Tibial nerve (tissue), 4 donors: ENCODE measurements at regions not wholly inside any gene's neighbourhood (a gene's known extent, or its start where the extent isn't known, plus 50 kb on each side); places are given as distances from the start of the nearest gene placed in this dataset.

Source experiments
- DNase-seq, 2 donors: peaks; one replicate each; pipeline ENCODE4 v3.0.0-alpha.2; 2019; ENCODE audit warnings: low spot score in 2 of 2
- H3K27ac ChIP-seq, 4 donors: fragments of 200-600 bp; sonication (generic) in 3 of 4; one replicate each; pipeline ENCODE4 v1.5.1; 2017 to 2019; ENCODE audit warnings: mild to moderate bottlenecking in 1 of 4
- H3K27me3 ChIP-seq, 2 donors: fragments of 200-600 bp; sonication (generic) in 1 of 2; one replicate each; pipeline versions ENCODE4 v1.5.1 to v1.6.0; 2017 to 2019
- H3K36me3 ChIP-seq, 3 donors: fragments of 200-600 bp; sonication (generic); one replicate each; pipeline ENCODE4 v1.5.1; 2018 to 2019
- H3K4me1 ChIP-seq, 4 donors: fragments of 200-600 bp; sonication (generic) in 3 of 4; one replicate each; pipeline ENCODE4 v1.5.1; 2017 to 2019
- H3K4me3 ChIP-seq, 4 donors: fragments of 200-600 bp; sonication (generic) in 3 of 4; one replicate each; pipeline ENCODE4 v1.5.1; 2017 to 2019; ENCODE audit warnings: mild to moderate bottlenecking in 1 of 4, moderate library complexity in 1 of 4
- H3K9me3 ChIP-seq, 4 donors: fragments of 200-600 bp; sonication (generic) in 3 of 4; one replicate each; pipeline ENCODE4 v1.5.1; 2017 to 2019
- EP300 ChIP-seq, 2 donors: sonication (generic); formaldehyde crosslinking; IDR thresholded peaks; one replicate each; pipeline ENCODE4 v1.6.1; 2017; ENCODE audit warnings: antibody characterized with exemption in 2 of 2, mild to moderate bottlenecking in 1 of 2
- POLR2A ChIP-seq, 2 donors: fragments of 450-650 bp; IDR thresholded peaks; one replicate each; pipeline ENCODE4 v1.6.1; 2017; ENCODE audit warnings: antibody characterized with exemption in 2 of 2, mild to moderate bottlenecking in 2 of 2, moderate library complexity in 2 of 2
- WGBS, 2 donors: methylation state at CpG; one replicate each; pipeline ENCODE4 v1.1.5; 2018; 5-methylcytosine and 5-hydroxymethylcytosine counted together
- TF ChIP-seq, protein P1 (sequence below), 5 experiments: fragments of 200-600 bp in 3 of 5; fragments of 450-650 bp in 2 of 5; sonication (generic) in 3 of 5; IDR thresholded peaks; one replicate each; pipeline ENCODE4 v1.5.1; 2016 to 2019; ENCODE audit warnings: antibody characterized with exemption in 5 of 5, mild to moderate bottlenecking in 3 of 5, moderate library complexity in 2 of 5

DNA sequence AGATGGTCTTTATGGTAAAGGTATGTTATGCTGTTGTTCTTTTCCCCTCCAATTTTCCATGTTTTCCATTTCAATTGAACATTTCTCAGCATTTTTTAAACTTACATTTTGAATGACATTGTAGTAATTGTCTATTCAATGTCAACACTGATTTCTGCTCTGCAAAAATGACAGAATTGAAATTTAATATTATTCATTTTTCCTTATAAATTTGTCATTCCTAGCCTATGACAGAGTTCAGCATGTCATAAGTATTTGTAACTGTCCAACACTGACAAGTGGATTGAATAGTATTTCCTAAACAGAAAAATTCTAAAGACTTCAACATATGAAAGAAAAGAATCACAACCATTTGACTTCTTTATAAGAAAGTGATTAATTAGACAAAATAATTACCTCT, 1478.3 kb upstream of the CDH6 start:
- no peak for DNase-seq
- no peak overlapping the region for H3K4me3 ChIP-seq
- no peak for TF ChIP-seq POLR2A (IDR thresholded peaks at IDR 0.05)
- TF ChIP-seq, protein P1, sequence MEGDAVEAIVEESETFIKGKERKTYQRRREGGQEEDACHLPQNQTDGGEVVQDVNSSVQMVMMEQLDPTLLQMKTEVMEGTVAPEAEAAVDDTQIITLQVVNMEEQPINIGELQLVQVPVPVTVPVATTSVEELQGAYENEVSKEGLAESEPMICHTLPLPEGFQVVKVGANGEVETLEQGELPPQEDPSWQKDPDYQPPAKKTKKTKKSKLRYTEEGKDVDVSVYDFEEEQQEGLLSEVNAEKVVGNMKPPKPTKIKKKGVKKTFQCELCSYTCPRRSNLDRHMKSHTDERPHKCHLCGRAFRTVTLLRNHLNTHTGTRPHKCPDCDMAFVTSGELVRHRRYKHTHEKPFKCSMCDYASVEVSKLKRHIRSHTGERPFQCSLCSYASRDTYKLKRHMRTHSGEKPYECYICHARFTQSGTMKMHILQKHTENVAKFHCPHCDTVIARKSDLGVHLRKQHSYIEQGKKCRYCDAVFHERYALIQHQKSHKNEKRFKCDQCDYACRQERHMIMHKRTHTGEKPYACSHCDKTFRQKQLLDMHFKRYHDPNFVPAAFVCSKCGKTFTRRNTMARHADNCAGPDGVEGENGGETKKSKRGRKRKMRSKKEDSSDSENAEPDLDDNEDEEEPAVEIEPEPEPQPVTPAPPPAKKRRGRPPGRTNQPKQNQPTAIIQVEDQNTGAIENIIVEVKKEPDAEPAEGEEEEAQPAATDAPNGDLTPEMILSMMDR (IDR thresholded peaks at IDR 0.05), result no peak
- no peak for TF ChIP-seq EP300 (IDR thresholded peaks at IDR 0.05)
- H3K27me3 ChIP-seq, result no peaks in the 10 kb centered on the region
- H3K9me3 ChIP-seq, result no peaks in the 10 kb centered on the region
- no peak overlapping the region for H3K27ac ChIP-seq
- no peaks in the 10 kb centered on the region for H3K36me3 ChIP-seq
- H3K4me1 ChIP-seq, result no peaks in the 10 kb centered on the region

DNA sequence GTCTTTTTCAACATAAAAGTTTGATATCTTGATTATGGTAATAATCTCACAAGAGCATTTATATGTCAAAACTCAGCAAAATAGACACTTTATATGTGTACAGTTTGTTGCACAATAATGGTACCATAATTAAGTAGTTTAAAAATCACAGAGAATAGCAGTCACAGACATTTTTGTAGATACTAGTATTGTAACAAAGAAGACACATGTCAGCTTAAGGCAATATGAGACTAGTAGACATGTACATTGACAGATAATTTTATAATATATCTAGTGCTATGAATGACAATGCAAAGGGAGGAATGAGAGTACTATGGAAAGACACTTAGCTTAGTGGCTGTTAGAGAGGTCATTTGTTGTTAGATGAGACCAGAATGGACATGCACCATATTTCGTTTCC, 1490.6 kb upstream of the CDH6 start:
- WGBS, 2 donors, result 60 to 65% methylated on average over 1 of the region's 1 CpG
- DNase-seq, result no peak

DNA sequence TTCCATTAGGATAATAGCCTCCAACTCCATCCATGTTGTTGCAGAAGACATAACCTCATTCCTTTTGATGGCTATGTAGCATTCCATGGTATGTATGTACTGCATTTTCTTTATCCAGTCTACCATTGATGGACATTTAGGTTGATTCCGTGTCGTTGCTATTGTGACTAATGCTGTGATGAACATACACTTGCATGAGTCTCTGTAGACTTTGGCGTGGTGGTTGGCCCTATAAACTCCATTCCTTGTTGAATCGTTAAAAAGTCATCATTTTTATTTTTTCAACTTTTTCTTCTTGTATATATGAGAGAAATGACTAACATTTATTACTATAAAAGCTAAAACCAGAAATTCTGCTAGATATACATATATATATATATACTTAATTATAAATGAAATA, 1491.9 kb upstream of the CDH6 start:
- WGBS, 2 donors, result 87 to 90% methylated on average over 4 of the region's 4 CpGs
- Histone ChIP-seq H3K27ac (no peak overlapping the region), H3K4me1 (no peaks in the 10 kb centered on the region), H3K4me3 (no peak overlapping the region), H3K27me3 (no peaks in the 10 kb centered on the region), H3K36me3 (no peaks in the 10 kb centered on the region), H3K9me3 (no peaks in the 10 kb centered on the region)
- no peak for DNase-seq
- TF ChIP-seq POLR2A (IDR thresholded peaks at IDR 0.05) (no peak), EP300 (IDR thresholded peaks at IDR 0.05) (no peak)

More for the DNA sequence above, 1490.6 kb upstream of the CDH6 start:
- TF ChIP-seq, protein P1 (IDR thresholded peaks at IDR 0.05), result no peak
- no peak for TF ChIP-seq EP300 (IDR thresholded peaks at IDR 0.05)
- H3K27me3 ChIP-seq, result no peaks in the 10 kb centered on the region
- H3K4me1 ChIP-seq, result no peaks in the 10 kb centered on the region
- H3K36me3 ChIP-seq, result no peaks in the 10 kb centered on the region
- H3K4me3 ChIP-seq, result no peak overlapping the region
- H3K9me3 ChIP-seq, result no peaks in the 10 kb centered on the region
- no peak overlapping the region for H3K27ac ChIP-seq

DNA sequence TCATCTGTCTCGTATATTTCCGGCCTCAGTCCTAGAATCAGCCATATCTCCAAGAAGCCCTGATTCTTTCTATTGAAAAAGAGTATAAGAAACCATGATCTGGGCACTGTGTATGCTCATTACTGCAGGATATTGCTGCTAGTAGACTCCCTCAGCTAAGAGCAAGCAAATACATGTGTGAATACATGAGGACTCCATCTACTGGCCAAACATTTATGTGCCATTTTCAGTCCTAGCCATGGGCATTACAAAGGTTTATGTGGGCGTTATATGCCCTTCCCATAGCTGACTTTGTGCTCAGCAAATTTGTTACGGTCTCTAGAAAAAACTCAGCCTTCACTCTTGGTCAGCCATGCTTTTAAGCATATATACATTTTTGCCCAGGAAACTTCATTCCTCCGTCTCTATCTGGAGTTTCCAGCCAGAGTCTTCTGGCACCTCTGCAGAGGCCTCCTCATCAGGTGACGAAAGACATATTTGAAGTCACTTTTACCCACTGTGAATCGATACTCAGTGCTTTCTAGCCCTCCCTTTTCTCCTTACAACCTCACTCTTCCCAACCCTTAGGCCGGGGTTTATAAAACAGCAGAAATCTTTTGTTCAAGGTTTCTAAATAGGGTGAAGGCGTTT, 1495.6 kb upstream of the CDH6 start:
- no peaks in the 10 kb centered on the region for H3K9me3 ChIP-seq
- no peaks in the 10 kb centered on the region for H3K4me1 ChIP-seq
- H3K27me3 ChIP-seq, result no peaks in the 10 kb centered on the region
- no peak for DNase-seq
- 74 to 77% methylated on average over 9 of the region's 9 CpGs for WGBS, 2 donors
- no peak overlapping the region for H3K27ac ChIP-seq
- TF ChIP-seq, protein P1 (IDR thresholded peaks at IDR 0.05), result no peak
- TF ChIP-seq EP300 (IDR thresholded peaks at IDR 0.05) (no peak), POLR2A (IDR thresholded peaks at IDR 0.05) (no peak)
- H3K4me3 ChIP-seq, result no peak overlapping the region
- H3K36me3 ChIP-seq, result no peaks in the 10 kb centered on the region

DNA sequence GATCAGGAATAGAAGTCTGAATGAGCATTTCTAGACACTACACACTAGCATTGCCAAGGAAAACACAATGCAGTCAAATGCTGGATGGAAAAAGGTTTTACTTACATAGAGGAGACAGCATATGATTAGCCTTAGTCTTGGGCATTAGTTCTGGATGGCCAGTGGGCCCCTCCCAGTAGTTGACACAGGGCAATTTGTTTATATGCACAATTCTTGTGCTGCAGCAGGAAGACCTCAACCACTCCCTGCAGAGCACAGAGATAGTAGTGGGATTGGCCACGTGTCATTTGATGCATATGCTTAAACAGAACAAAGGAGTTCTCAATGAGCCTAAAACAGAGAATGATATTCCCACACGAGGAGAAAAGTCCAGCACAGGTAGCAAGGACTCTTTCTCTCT, 1496.2 kb upstream of the CDH6 start:
- Histone ChIP-seq H3K9me3 (no peaks in the 10 kb centered on the region), H3K36me3 (no peaks in the 10 kb centered on the region), H3K4me1 (no peaks in the 10 kb centered on the region), H3K27me3 (no peaks in the 10 kb centered on the region), H3K4me3 (no peak overlapping the region), H3K27ac (no peak overlapping the region)
- WGBS, 2 donors, result 65 to 68% methylated on average over 2 of the region's 2 CpGs
- no peak for DNase-seq
- TF ChIP-seq POLR2A (IDR thresholded peaks at IDR 0.05), result no peak
- TF ChIP-seq, protein P1 (IDR thresholded peaks at IDR 0.05), result no peak
- no peak for TF ChIP-seq EP300 (IDR thresholded peaks at IDR 0.05)

DNA sequence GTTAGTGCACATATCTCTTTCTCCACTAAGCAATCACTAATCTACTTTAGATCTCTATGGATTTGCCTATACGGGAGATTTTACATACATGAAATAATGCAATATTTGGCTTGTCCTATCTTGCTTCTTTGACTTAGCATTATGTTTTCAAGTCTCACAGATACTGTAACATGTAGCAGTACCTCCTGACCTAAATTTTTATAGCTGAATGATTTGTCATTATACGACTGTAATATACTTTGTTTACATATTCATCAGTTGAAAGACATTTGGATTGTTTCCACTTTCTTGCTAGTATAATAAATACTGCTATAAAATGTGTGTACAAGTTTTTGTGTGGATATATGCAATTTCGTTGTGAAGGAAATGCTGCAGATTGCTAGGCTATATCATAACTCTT, 1520.8 kb upstream of the CDH6 start:
- Histone ChIP-seq H3K36me3 (no peaks in the 10 kb centered on the region), H3K4me3 (no peak overlapping the region), H3K27ac (no peak overlapping the region), H3K9me3 (no peaks in the 10 kb centered on the region), H3K4me1 (no peaks in the 10 kb centered on the region), H3K27me3 (no peaks in the 10 kb centered on the region)
- TF ChIP-seq POLR2A (IDR thresholded peaks at IDR 0.05) (no peak), EP300 (IDR thresholded peaks at IDR 0.05) (no peak)
- TF ChIP-seq, protein P1 (IDR thresholded peaks at IDR 0.05), result no peak
- no peak for DNase-seq
- WGBS, 2 donors, result 54 to 68% methylated on average over 3 of the region's 3 CpGs
